Hematopoietic multipotent progenitor cell treated with erythropoietin and hydrocortisone succinate and interleukin-3 and kit ligand, for 4 days (in vitro differentiated cells): ENCODE measurements at regions not wholly inside any gene's neighbourhood (a gene's known extent, or its start where the extent isn't known, plus 50 kb on each side); places are given as distances from the start of the nearest gene placed in this dataset.
A peak's percentile ranks its signal among the peaks of the same experiment; 100 is the strongest.
"Not testable (repeated sequence)": the region's sequence is repeated elsewhere in the genome, so short reads cannot be mapped to it uniquely, and the experiment has no call there.

Experiments
- DNase-seq: peaks from one replicate; pipeline ENCODE4 v3.0.0-alpha.2; 2015

- DNase-seq: no peak
Measured at GRCh38 chr5:164224772-164225171, 719.4 kb downstream of the MAT2B start.

- no peak for DNase-seq
Measured at GRCh38 chr5:164230341-164230740, 724.9 kb downstream of the MAT2B start.

GRCh38 chr5:164233791-164234190 lies 728.4 kb downstream of the MAT2B start:
- no peak for DNase-seq

GRCh38 chr5:164234321-164234720 lies 728.9 kb downstream of the MAT2B start:
- DNase-seq: no peak

- no peak for DNase-seq
Measured at GRCh38 chr5:164235300-164235891, 730.0 kb downstream of the MAT2B start.

GRCh38 chr5:164237486-164237885 lies 732.1 kb downstream of the MAT2B start:
- no peak for DNase-seq

GRCh38 chr5:164251781-164252180 lies 746.4 kb downstream of the MAT2B start:
- not testable (repeated sequence) for DNase-seq

GRCh38 chr5:164253764-164254163 lies 748.3 kb downstream of the MAT2B start:
- no peak for DNase-seq

- no peak for DNase-seq
Measured at GRCh38 chr5:164255598-164256213, 750.3 kb downstream of the MAT2B start.

GRCh38 chr5:164256351-164256750 lies 750.9 kb downstream of the MAT2B start:
- DNase-seq: no peak

GRCh38 chr5:164256954-164257353 lies 751.5 kb downstream of the MAT2B start:
- no peak for DNase-seq

GRCh38 chr5:164265566-164265965 lies 760.1 kb downstream of the MAT2B start:
- DNase-seq: no peak

- DNase-seq: no peak
Measured at GRCh38 chr5:164266571-164266970, 761.2 kb downstream of the MAT2B start.

- DNase-seq: peak; percentile 4
Measured at GRCh38 chr5:164277720-164278119, 772.3 kb downstream of the MAT2B start.

GRCh38 chr5:164289526-164289925 lies 784.1 kb downstream of the MAT2B start:
- no peak for DNase-seq

- no peak for DNase-seq
Measured at GRCh38 chr5:164296603-164297080, 791.2 kb downstream of the MAT2B start.

- no peak for DNase-seq
Measured at GRCh38 chr5:164298165-164298564, 792.7 kb downstream of the MAT2B start.

GRCh38 chr5:164300295-164300694 lies 794.9 kb downstream of the MAT2B start:
- no peak for DNase-seq

GRCh38 chr5:164301136-164301535 lies 795.7 kb downstream of the MAT2B start:
- no peak for DNase-seq

- DNase-seq: no peak
Measured at GRCh38 chr5:164301708-164302107, 796.3 kb downstream of the MAT2B start.

GRCh38 chr5:164302533-164303235 lies 797.3 kb downstream of the MAT2B start:
- no peak for DNase-seq

GRCh38 chr5:164303646-164304215 lies 798.3 kb downstream of the MAT2B start:
- no peak for DNase-seq

GRCh38 chr5:164306662-164307061 lies 801.2 kb downstream of the MAT2B start:
- DNase-seq: no peak

- DNase-seq: no peak
Measured at GRCh38 chr5:164312801-164313200, 807.4 kb downstream of the MAT2B start.
